ENCODE measurements at regions not wholly inside any gene's neighbourhood (a gene's known extent, or its start where the extent isn't known, plus 50 kb on each side); places are given as distances from the start of the nearest gene placed in this dataset.

DNA sequence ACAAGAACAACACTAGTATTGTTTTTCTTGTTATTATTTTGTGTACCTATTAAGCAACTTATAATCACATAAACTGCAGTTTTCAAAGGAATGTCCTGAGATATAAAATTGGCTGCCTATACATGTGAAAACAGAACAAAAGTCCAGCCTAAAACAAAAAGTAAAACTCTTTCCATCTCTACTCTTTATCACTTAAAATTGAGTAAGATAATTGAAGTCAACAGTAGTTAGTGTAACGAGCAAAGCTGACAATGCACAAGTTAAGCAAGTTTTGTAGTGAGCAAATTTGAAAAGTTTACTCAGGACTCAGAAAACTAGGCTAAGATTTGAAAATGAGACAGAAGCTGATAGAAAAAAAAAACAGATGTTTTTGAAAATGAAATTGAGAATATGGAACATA is 941.4 kb upstream of the MAN1A1 start:
- TF ChIP-seq, protein P1, sequence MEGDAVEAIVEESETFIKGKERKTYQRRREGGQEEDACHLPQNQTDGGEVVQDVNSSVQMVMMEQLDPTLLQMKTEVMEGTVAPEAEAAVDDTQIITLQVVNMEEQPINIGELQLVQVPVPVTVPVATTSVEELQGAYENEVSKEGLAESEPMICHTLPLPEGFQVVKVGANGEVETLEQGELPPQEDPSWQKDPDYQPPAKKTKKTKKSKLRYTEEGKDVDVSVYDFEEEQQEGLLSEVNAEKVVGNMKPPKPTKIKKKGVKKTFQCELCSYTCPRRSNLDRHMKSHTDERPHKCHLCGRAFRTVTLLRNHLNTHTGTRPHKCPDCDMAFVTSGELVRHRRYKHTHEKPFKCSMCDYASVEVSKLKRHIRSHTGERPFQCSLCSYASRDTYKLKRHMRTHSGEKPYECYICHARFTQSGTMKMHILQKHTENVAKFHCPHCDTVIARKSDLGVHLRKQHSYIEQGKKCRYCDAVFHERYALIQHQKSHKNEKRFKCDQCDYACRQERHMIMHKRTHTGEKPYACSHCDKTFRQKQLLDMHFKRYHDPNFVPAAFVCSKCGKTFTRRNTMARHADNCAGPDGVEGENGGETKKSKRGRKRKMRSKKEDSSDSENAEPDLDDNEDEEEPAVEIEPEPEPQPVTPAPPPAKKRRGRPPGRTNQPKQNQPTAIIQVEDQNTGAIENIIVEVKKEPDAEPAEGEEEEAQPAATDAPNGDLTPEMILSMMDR (IDR thresholded peaks at IDR 0.05): no peak
- TF ChIP-seq POLR2AphosphoS5 (IDR thresholded peaks at IDR 0.05; ENCODE audit: low read depth, low read length): no peak
- TF ChIP-seq TCF7L2 (IDR thresholded peaks at IDR 0.05; ENCODE audit: low read depth, low read length): no peak
- TF ChIP-seq, protein P2, sequence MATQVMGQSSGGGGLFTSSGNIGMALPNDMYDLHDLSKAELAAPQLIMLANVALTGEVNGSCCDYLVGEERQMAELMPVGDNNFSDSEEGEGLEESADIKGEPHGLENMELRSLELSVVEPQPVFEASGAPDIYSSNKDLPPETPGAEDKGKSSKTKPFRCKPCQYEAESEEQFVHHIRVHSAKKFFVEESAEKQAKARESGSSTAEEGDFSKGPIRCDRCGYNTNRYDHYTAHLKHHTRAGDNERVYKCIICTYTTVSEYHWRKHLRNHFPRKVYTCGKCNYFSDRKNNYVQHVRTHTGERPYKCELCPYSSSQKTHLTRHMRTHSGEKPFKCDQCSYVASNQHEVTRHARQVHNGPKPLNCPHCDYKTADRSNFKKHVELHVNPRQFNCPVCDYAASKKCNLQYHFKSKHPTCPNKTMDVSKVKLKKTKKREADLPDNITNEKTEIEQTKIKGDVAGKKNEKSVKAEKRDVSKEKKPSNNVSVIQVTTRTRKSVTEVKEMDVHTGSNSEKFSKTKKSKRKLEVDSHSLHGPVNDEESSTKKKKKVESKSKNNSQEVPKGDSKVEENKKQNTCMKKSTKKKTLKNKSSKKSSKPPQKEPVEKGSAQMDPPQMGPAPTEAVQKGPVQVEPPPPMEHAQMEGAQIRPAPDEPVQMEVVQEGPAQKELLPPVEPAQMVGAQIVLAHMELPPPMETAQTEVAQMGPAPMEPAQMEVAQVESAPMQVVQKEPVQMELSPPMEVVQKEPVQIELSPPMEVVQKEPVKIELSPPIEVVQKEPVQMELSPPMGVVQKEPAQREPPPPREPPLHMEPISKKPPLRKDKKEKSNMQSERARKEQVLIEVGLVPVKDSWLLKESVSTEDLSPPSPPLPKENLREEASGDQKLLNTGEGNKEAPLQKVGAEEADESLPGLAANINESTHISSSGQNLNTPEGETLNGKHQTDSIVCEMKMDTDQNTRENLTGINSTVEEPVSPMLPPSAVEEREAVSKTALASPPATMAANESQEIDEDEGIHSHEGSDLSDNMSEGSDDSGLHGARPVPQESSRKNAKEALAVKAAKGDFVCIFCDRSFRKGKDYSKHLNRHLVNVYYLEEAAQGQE (IDR thresholded peaks at IDR 0.05; ENCODE audit: insufficient read depth in 1 of 2, low read depth in 2 of 2, low read length in 1 of 2): no peak
- TF ChIP-seq SIN3A (IDR thresholded peaks at IDR 0.05; ENCODE audit: borderline replicate concordance, insufficient read depth, low read depth, low read length): no peak
